ENCODE measurements at regions not wholly inside any gene's neighbourhood (a gene's known extent, or its start where the extent isn't known, plus 50 kb on each side); places are given as distances from the start of the nearest gene placed in this dataset.

GRCh38 chr7:95710711-95711110 is 61.6 kb upstream of the DYNC1I1 start:
- TF ChIP-seq CTCF (IDR thresholded peaks at IDR 0.05) (no peak), POLR2A (IDR thresholded peaks at IDR 0.05) (no peak)

All from lower leg skin (tissue), 3 donors.